GM18519 (cell line): ENCODE measurements at regions not wholly inside any gene's neighbourhood (a gene's known extent, or its start where the extent isn't known, plus 50 kb on each side); places are given as distances from the start of the nearest gene placed in this dataset.

ENCODE experiments used
- ATAC-seq: cut with Tn5 transposase; IDR thresholded peaks from one replicate; pipeline ENCODE4 v1.9.1; 2021; ENCODE audit warnings: mild to moderate bottlenecking, moderate library complexity; ENCODE audit not compliant: unreplicated experiment, low FRiP score

- ATAC-seq: no peak
Observed at GRCh38 chr18:37721544-37722522, 156.2 kb upstream of the CELF4 start.

GRCh38 chr18:37720663-37721062, 155.1 kb upstream of the CELF4 start:
- no peak for ATAC-seq

GRCh38 chr18:37717656-37718055, 152.1 kb upstream of the CELF4 start:
- ATAC-seq: no peak

- ATAC-seq: no peak
Observed at GRCh38 chr18:37717098-37717497, 151.5 kb upstream of the CELF4 start.

- no peak for ATAC-seq
Observed at GRCh38 chr18:37716106-37716735, 150.6 kb upstream of the CELF4 start.

- no peak for ATAC-seq
Observed at GRCh38 chr18:37714691-37715090, 149.1 kb upstream of the CELF4 start.

- ATAC-seq: no peak
Observed at GRCh38 chr18:37712776-37713175, 147.2 kb upstream of the CELF4 start.

- no peak for ATAC-seq
Observed at GRCh38 chr18:37711766-37712505, 146.3 kb upstream of the CELF4 start.

GRCh38 chr18:37710726-37711125, 145.1 kb upstream of the CELF4 start:
- ATAC-seq: no peak

GRCh38 chr18:37709740-37710139, 144.1 kb upstream of the CELF4 start:
- ATAC-seq: no peak

- ATAC-seq: no peak
Observed at GRCh38 chr18:37705016-37705415, 139.4 kb upstream of the CELF4 start.

- no peak for ATAC-seq
Observed at GRCh38 chr18:37702841-37703240, 137.2 kb upstream of the CELF4 start.

GRCh38 chr18:37701967-37702366, 136.4 kb upstream of the CELF4 start:
- no peak for ATAC-seq

GRCh38 chr18:37698508-37699040, 133.0 kb upstream of the CELF4 start:
- no peak for ATAC-seq

GRCh38 chr18:37694516-37694915, 128.9 kb upstream of the CELF4 start:
- no peak for ATAC-seq

GRCh38 chr18:37691162-37691561, 125.6 kb upstream of the CELF4 start:
- ATAC-seq: no peak

- ATAC-seq: no peak
Observed at GRCh38 chr18:37689841-37690240, 124.2 kb upstream of the CELF4 start.

- no peak for ATAC-seq
Observed at GRCh38 chr18:37684590-37684989, 119.0 kb upstream of the CELF4 start.

- no peak for ATAC-seq
Observed at GRCh38 chr18:37684183-37684582, 118.6 kb upstream of the CELF4 start.

GRCh38 chr18:37680911-37681310, 115.3 kb upstream of the CELF4 start:
- ATAC-seq: no peak

GRCh38 chr18:37676276-37676675, 110.7 kb upstream of the CELF4 start:
- no peak for ATAC-seq
